IMR-90 (cell line): ENCODE measurements at regions not wholly inside any gene's neighbourhood (a gene's known extent, or its start where the extent isn't known, plus 50 kb on each side); places are given as distances from the start of the nearest gene placed in this dataset.

Experiments
- ATAC-seq: fragments of 200-7000 bp; cut with Tn5 transposase; 2 replicates; pipeline ENCODE4 v1.9.1; 2020; ENCODE audit warnings: low read depth, mild to moderate bottlenecking, moderate library complexity
- BruUV-seq: library from RNA; stranded (reverse); fragments of 400-500 nt; replicated peaks from 2 replicates; lab custom pipeline; 2021; lab: Mats Ljungman, UMichigan
- CTCF ChIA-PET: fragments of 300-600 bp; formaldehyde crosslinking; extraction: SDS; loops from one replicate; lab custom pipeline; 2021; ENCODE audit warnings: antibody characterized with exemption; lab: Yijun Ruan, JAX
- POLR2A ChIA-PET: fragments of 300-600 bp; sonication (Branson Sonifier 250); formaldehyde crosslinking; loops from one replicate; lab custom pipeline; 2022; ENCODE audit warnings: antibody characterized with exemption; ENCODE audit not compliant: unreplicated experiment; lab: Charles Lee
- DNase-seq: peaks from one replicate; pipeline ENCODE4 v3.0.0; 2013
- H2AFZ ChIP-seq: replicated peaks from 2 replicates; pipeline ENCODE3; 2013; ENCODE audit warnings: low read length, mild to moderate bottlenecking; ENCODE audit not compliant: poor library complexity
- H2AK5ac ChIP-seq: 2 replicates; pipeline ENCODE4 v1.6.1; 2013; ENCODE audit warnings: low read depth, low read length, inconsistent platforms
- H2AK9ac ChIP-seq: replicated peaks from 2 replicates; pipeline ENCODE3; 2013; ENCODE audit warnings: mild to moderate bottlenecking, low read depth, low read length, moderate library complexity; ENCODE audit not compliant: poor library complexity
- H2BK120ac ChIP-seq: 2 replicates; pipeline ENCODE4 v1.6.1; 2013; ENCODE audit warnings: low read depth, low read length, inconsistent platforms
- H2BK15ac ChIP-seq: 3 replicates; pipeline ENCODE4 v1.6.1; 2013; ENCODE audit warnings: low read depth, low read length, inconsistent platforms
- H2BK20ac ChIP-seq: 2 replicates; pipeline ENCODE4 v1.6.1; 2013; ENCODE audit warnings: low read depth, mild to moderate bottlenecking, inconsistent platforms, low read length, moderate library complexity
- H2BK5ac ChIP-seq: 2 replicates; pipeline ENCODE4 v1.6.1; 2013; ENCODE audit warnings: mild to moderate bottlenecking, low read depth, low read length, inconsistent platforms; ENCODE audit not compliant: poor library complexity, severe bottlenecking
- H3K14ac ChIP-seq: replicated peaks from 2 replicates; pipeline ENCODE4 v1.6.1; 2013; ENCODE audit warnings: low read depth, low read length, inconsistent platforms
- H3K18ac ChIP-seq: 2 replicates; pipeline ENCODE4 v1.6.1; 2013; ENCODE audit warnings: low read depth, low read length, control low read depth
- H3K23ac ChIP-seq: 2 replicates; pipeline ENCODE4 v1.6.1; 2013; ENCODE audit warnings: low read depth, low read length, inconsistent platforms
- H3K27ac ChIP-seq: 2 replicates; pipeline ENCODE4 v1.5.1; 2013; ENCODE audit warnings: mild to moderate bottlenecking, control low read depth, low read length; ENCODE audit not compliant: insufficient read depth
- H3K27me3 ChIP-seq: 2 replicates; pipeline ENCODE4 v1.6.1; 2013; ENCODE audit warnings: low read length; ENCODE audit not compliant: control insufficient read depth, insufficient read depth
- H3K36me3 ChIP-seq: 2 replicates; pipeline ENCODE4 v1.6.1; 2013; ENCODE audit warnings: low read length, mixed read lengths; ENCODE audit not compliant: control insufficient read depth, insufficient read depth
- H3K4ac ChIP-seq: 2 replicates; pipeline ENCODE4 v1.6.1; 2013; ENCODE audit warnings: low read depth, low read length, inconsistent platforms
- H3K4me1 ChIP-seq: 2 replicates; pipeline ENCODE4 v1.6.1; 2013; ENCODE audit warnings: low read length, mixed read lengths; ENCODE audit not compliant: control insufficient read depth, insufficient read depth
- H3K4me2 ChIP-seq: 2 replicates; pipeline ENCODE4 v1.6.1; 2013; ENCODE audit warnings: low read depth, mild to moderate bottlenecking, control low read depth, low read length, moderate library complexity
- H3K4me3 ChIP-seq: 2 replicates; pipeline ENCODE4 v1.5.1; 2013; ENCODE audit warnings: low read depth, mild to moderate bottlenecking, control low read depth, low read length, moderate library complexity; ENCODE audit not compliant: insufficient read depth
- H3K56ac ChIP-seq: 2 replicates; pipeline ENCODE4 v1.6.1; 2013; ENCODE audit warnings: low read length, inconsistent platforms; ENCODE audit not compliant: insufficient read depth; ENCODE audit errors: extremely low read depth
- H3K79me1 ChIP-seq, 2 experiments: 2 replicates each; pipeline ENCODE4 v1.6.1; 2013; ENCODE audit warnings: low read length in 2 of 2, inconsistent platforms in 1 of 2, low read depth in 1 of 2
- H3K9ac ChIP-seq: 2 replicates; pipeline ENCODE4 v1.6.1; 2013; ENCODE audit warnings: low read depth, low read length, control low read depth
- H3K9me1 ChIP-seq: 2 replicates; pipeline ENCODE4 v1.6.1; 2013; ENCODE audit warnings: low read length, inconsistent platforms; ENCODE audit not compliant: insufficient read depth
- H3K9me3 ChIP-seq: 2 replicates; pipeline ENCODE4 v1.6.1; 2013; ENCODE audit warnings: low read length; ENCODE audit not compliant: control insufficient read depth, insufficient read depth
- H4K20me1 ChIP-seq: 2 replicates; pipeline ENCODE4 v1.6.1; 2013; ENCODE audit warnings: low read length, inconsistent platforms; ENCODE audit not compliant: insufficient read depth
- H4K5ac ChIP-seq: 2 replicates; pipeline ENCODE4 v1.6.1; 2013; ENCODE audit warnings: mild to moderate bottlenecking, low read depth, low read length, control low read depth
- H4K8ac ChIP-seq, 2 experiments: 2 replicates each; pipeline ENCODE4 v1.6.1; 2013; ENCODE audit warnings: low read depth in 2 of 2, low read length in 2 of 2, control low read depth in 1 of 2, inconsistent platforms in 1 of 2
- H4K91ac ChIP-seq: 2 replicates; pipeline ENCODE4 v1.6.1; 2013; ENCODE audit warnings: low read depth, low read length, inconsistent platforms; ENCODE audit not compliant: insufficient read depth
- CEBPB ChIP-seq: IDR thresholded peaks from 2 replicates; pipeline ENCODE4 v1.6.1; 2012; ENCODE audit warnings: low read depth, low read length, improper control_type of control experiment
- RAD21 ChIP-seq: IDR thresholded peaks from 2 replicates; pipeline ENCODE4 v1.6.1; 2012; ENCODE audit warnings: low read length, improper control_type of control experiment
- WGBS, 2 experiments: methylation state at CpG; one replicate each; pipeline versions ENCODE4 v1.1.5 to v1.1.7; 2013; ENCODE audit warnings: missing lambda C conversion rate in 2 of 2; ENCODE audit not compliant: insufficient read length in 1 of 2; ENCODE audit errors: extremely low coverage in 2 of 2; 5-methylcytosine and 5-hydroxymethylcytosine counted together
- dilution Hi-C: fragments of 300-500 bp; cut with HindIII; formaldehyde crosslinking; loops from one replicate; pipeline ENCODE4 v1.14.3; 2018; ENCODE audit warnings: low sequenced_read_pairs; ENCODE audit not compliant: unreplicated experiment
- in situ Hi-C: fragments of 300-500 bp; cut with MboI; formaldehyde crosslinking; loops from 3 replicates; pipeline ENCODE4 v1.14.3; 2019; ENCODE audit warnings: low sequenced_read_pairs, inconsistent platforms, mixed read lengths
- intact Hi-C: fragments of 100-400 bp; cut with micrococcal nuclease; formaldehyde crosslinking; loops from 2 replicates; pipeline ENCODE4 v1.10.0; 2022

DNA sequence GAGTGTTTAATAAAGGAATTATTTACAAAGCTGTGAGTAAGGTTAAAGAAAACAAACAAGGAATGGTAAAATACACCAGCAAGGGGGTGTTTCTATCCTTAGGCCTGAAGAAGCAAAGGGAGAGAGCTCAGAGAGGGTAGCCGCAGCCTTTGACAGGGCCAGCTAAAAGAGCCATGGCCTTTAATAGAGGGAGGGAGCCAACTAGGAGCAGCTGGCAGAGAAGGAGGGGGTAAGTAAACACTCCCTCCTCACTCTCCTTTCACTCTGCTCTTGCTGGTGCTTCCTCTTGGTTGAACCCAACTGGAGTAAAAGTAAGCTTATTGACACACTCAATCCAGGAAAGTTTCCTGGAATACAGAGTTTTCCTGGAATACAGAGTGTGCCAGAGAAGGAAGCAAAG lies 87.5 kb downstream of the CH25H start:
- Histone ChIP-seq H2AK5ac (peak overlapping the region; percentile 56), H3K4me3 (no peak overlapping the region), H3K4ac (no peak overlapping the region), H3K56ac (no peak overlapping the region), H3K9me3 (no peaks in the 10 kb centered on the region), H2BK5ac (no peak overlapping the region), H4K5ac (no peak overlapping the region; the same call in 1 of the 2 replicates), H2AFZ (no peak overlapping the region), H3K18ac (peak overlapping the region; percentile 57; the same call in 1 of the 2 replicates), H4K8ac (peak overlapping the region in 1 of 2 experiments; percentile 16; a peak in 1 of 4 replicates), H2BK120ac (peak overlapping the region; percentile 16; the same call in 1 of the 2 replicates), H2BK20ac (peak overlapping the region; percentile 5; the same call in 1 of the 2 replicates), H3K36me3 (no peaks in the 10 kb centered on the region), H3K23ac (peak overlapping the region; percentile 78), H3K27me3 (no peaks in the 10 kb centered on the region), H3K9me1 (peaks cover 4% of the 10 kb centered on the region; the same call in 1 of the 2 replicates), H3K4me1 (peaks cover 11% of the 10 kb centered on the region), H2AK9ac (no peak overlapping the region), H4K20me1 (no peaks in the 10 kb centered on the region), H3K9ac (no peak overlapping the region), H3K14ac (peak overlapping the region; percentile 50; the same call in 1 of the 2 replicates), H3K79me1 (no peaks in the 10 kb centered on the region), H2BK15ac (peak overlapping the region; percentile 73; the same call in 1 of the 3 replicates), H3K27ac (no peak overlapping the region), H3K4me2 (no peak overlapping the region), H4K91ac (peak overlapping the region; percentile 58; the same call in 1 of the 2 replicates)
- ATAC-seq (peak; percentile 48; the same call in 1 of the 2 replicates), DNase-seq (no peak)
- BruUV-seq: no TSS peak
- intact Hi-C loops (loop anchor here (5.0 kb wide), 1 partner anchor 83 kb away; no protein-coding TSS in a partner anchor), dilution Hi-C loops (no loop called here), in situ Hi-C loops (no loop called here)
- TF ChIP-seq RAD21 (no peak), CEBPB (no peak)
- POLR2A ChIA-PET: no interaction called here
- CTCF ChIA-PET: interaction anchor here (0.7 kb wide), 1 partner anchor 237 kb away, joined by 3 read pairs; no protein-coding TSS in a partner anchor
- WGBS, 2 experiments: no CpG with 5 or more reads among the region's 1 CpG
